IMR-90 (cell line): ENCODE measurements at regions not wholly inside any gene's neighbourhood (a gene's known extent, or its start where the extent isn't known, plus 50 kb on each side); places are given as distances from the start of the nearest gene placed in this dataset.

Source experiments
- ATAC-seq: fragments of 200-7000 bp; cut with Tn5 transposase; 2 replicates; pipeline ENCODE4 v1.9.1; 2020; ENCODE audit warnings: low read depth, mild to moderate bottlenecking, moderate library complexity
- BruUV-seq: library from RNA; stranded (reverse); fragments of 400-500 nt; replicated peaks from 2 replicates; lab custom pipeline; 2021; lab: Mats Ljungman, UMichigan
- CTCF ChIA-PET: fragments of 300-600 bp; formaldehyde crosslinking; extraction: SDS; loops from one replicate; lab custom pipeline; 2021; ENCODE audit warnings: antibody characterized with exemption; lab: Yijun Ruan, JAX
- POLR2A ChIA-PET: fragments of 300-600 bp; sonication (Branson Sonifier 250); formaldehyde crosslinking; loops from one replicate; lab custom pipeline; 2022; ENCODE audit warnings: antibody characterized with exemption; ENCODE audit not compliant: unreplicated experiment; lab: Charles Lee
- DNase-seq: peaks from one replicate; pipeline ENCODE4 v3.0.0; 2013
- H2AFZ ChIP-seq: replicated peaks from 2 replicates; pipeline ENCODE3; 2013; ENCODE audit warnings: low read length, mild to moderate bottlenecking; ENCODE audit not compliant: poor library complexity
- H2AK5ac ChIP-seq: 2 replicates; pipeline ENCODE4 v1.6.1; 2013; ENCODE audit warnings: low read depth, low read length, inconsistent platforms
- H2AK9ac ChIP-seq: replicated peaks from 2 replicates; pipeline ENCODE3; 2013; ENCODE audit warnings: mild to moderate bottlenecking, low read depth, low read length, moderate library complexity; ENCODE audit not compliant: poor library complexity
- H2BK120ac ChIP-seq: 2 replicates; pipeline ENCODE4 v1.6.1; 2013; ENCODE audit warnings: low read depth, low read length, inconsistent platforms
- H2BK15ac ChIP-seq: 3 replicates; pipeline ENCODE4 v1.6.1; 2013; ENCODE audit warnings: low read depth, low read length, inconsistent platforms
- H2BK20ac ChIP-seq: 2 replicates; pipeline ENCODE4 v1.6.1; 2013; ENCODE audit warnings: low read depth, mild to moderate bottlenecking, inconsistent platforms, low read length, moderate library complexity
- H2BK5ac ChIP-seq: 2 replicates; pipeline ENCODE4 v1.6.1; 2013; ENCODE audit warnings: mild to moderate bottlenecking, low read depth, low read length, inconsistent platforms; ENCODE audit not compliant: poor library complexity, severe bottlenecking
- H3K14ac ChIP-seq: replicated peaks from 2 replicates; pipeline ENCODE4 v1.6.1; 2013; ENCODE audit warnings: low read depth, low read length, inconsistent platforms
- H3K18ac ChIP-seq: 2 replicates; pipeline ENCODE4 v1.6.1; 2013; ENCODE audit warnings: low read depth, low read length, control low read depth
- H3K23ac ChIP-seq: 2 replicates; pipeline ENCODE4 v1.6.1; 2013; ENCODE audit warnings: low read depth, low read length, inconsistent platforms
- H3K27ac ChIP-seq: 2 replicates; pipeline ENCODE4 v1.5.1; 2013; ENCODE audit warnings: mild to moderate bottlenecking, control low read depth, low read length; ENCODE audit not compliant: insufficient read depth
- H3K27me3 ChIP-seq: 2 replicates; pipeline ENCODE4 v1.6.1; 2013; ENCODE audit warnings: low read length; ENCODE audit not compliant: control insufficient read depth, insufficient read depth
- H3K36me3 ChIP-seq: 2 replicates; pipeline ENCODE4 v1.6.1; 2013; ENCODE audit warnings: low read length, mixed read lengths; ENCODE audit not compliant: control insufficient read depth, insufficient read depth
- H3K4ac ChIP-seq: 2 replicates; pipeline ENCODE4 v1.6.1; 2013; ENCODE audit warnings: low read depth, low read length, inconsistent platforms
- H3K4me1 ChIP-seq: 2 replicates; pipeline ENCODE4 v1.6.1; 2013; ENCODE audit warnings: low read length, mixed read lengths; ENCODE audit not compliant: control insufficient read depth, insufficient read depth
- H3K4me2 ChIP-seq: 2 replicates; pipeline ENCODE4 v1.6.1; 2013; ENCODE audit warnings: low read depth, mild to moderate bottlenecking, control low read depth, low read length, moderate library complexity
- H3K4me3 ChIP-seq: 2 replicates; pipeline ENCODE4 v1.5.1; 2013; ENCODE audit warnings: low read depth, mild to moderate bottlenecking, control low read depth, low read length, moderate library complexity; ENCODE audit not compliant: insufficient read depth
- H3K56ac ChIP-seq: 2 replicates; pipeline ENCODE4 v1.6.1; 2013; ENCODE audit warnings: low read length, inconsistent platforms; ENCODE audit not compliant: insufficient read depth; ENCODE audit errors: extremely low read depth
- H3K79me1 ChIP-seq, 2 experiments: 2 replicates each; pipeline ENCODE4 v1.6.1; 2013; ENCODE audit warnings: low read length in 2 of 2, inconsistent platforms in 1 of 2, low read depth in 1 of 2
- H3K9ac ChIP-seq: 2 replicates; pipeline ENCODE4 v1.6.1; 2013; ENCODE audit warnings: low read depth, low read length, control low read depth
- H3K9me1 ChIP-seq: 2 replicates; pipeline ENCODE4 v1.6.1; 2013; ENCODE audit warnings: low read length, inconsistent platforms; ENCODE audit not compliant: insufficient read depth
- H3K9me3 ChIP-seq: 2 replicates; pipeline ENCODE4 v1.6.1; 2013; ENCODE audit warnings: low read length; ENCODE audit not compliant: control insufficient read depth, insufficient read depth
- H4K20me1 ChIP-seq: 2 replicates; pipeline ENCODE4 v1.6.1; 2013; ENCODE audit warnings: low read length, inconsistent platforms; ENCODE audit not compliant: insufficient read depth
- H4K5ac ChIP-seq: 2 replicates; pipeline ENCODE4 v1.6.1; 2013; ENCODE audit warnings: mild to moderate bottlenecking, low read depth, low read length, control low read depth
- H4K8ac ChIP-seq, 2 experiments: 2 replicates each; pipeline ENCODE4 v1.6.1; 2013; ENCODE audit warnings: low read depth in 2 of 2, low read length in 2 of 2, control low read depth in 1 of 2, inconsistent platforms in 1 of 2
- H4K91ac ChIP-seq: 2 replicates; pipeline ENCODE4 v1.6.1; 2013; ENCODE audit warnings: low read depth, low read length, inconsistent platforms; ENCODE audit not compliant: insufficient read depth
- CTCF ChIP-seq: conservative IDR thresholded peaks from 2 replicates; pipeline ENCODE4 v1.5.1; 2012; ENCODE audit warnings: mild to moderate bottlenecking, low read depth, low read length, improper control_type of control experiment
- ELK1 ChIP-seq: fragments of 150-350 bp; IDR thresholded peaks from 2 replicates; pipeline ENCODE4 v1.6.1; 2016; ENCODE audit warnings: low read depth, mild to moderate bottlenecking, low read length, moderate library complexity, borderline replicate concordance
- MAFK ChIP-seq: IDR thresholded peaks from 2 replicates; pipeline ENCODE4 v1.6.1; 2012; ENCODE audit warnings: low read depth, low read length, improper control_type of control experiment
- MAZ ChIP-seq: IDR thresholded peaks from 2 replicates; pipeline ENCODE4 v1.6.1; 2012; ENCODE audit warnings: low read depth, mild to moderate bottlenecking, low read length, improper control_type of control experiment, moderate library complexity, borderline replicate concordance
- MXI1 ChIP-seq: IDR thresholded peaks from 2 replicates; pipeline ENCODE4 v1.6.1; 2012; ENCODE audit warnings: low read depth, mild to moderate bottlenecking, low read length, moderate library complexity, borderline replicate concordance
- RAD21 ChIP-seq: IDR thresholded peaks from 2 replicates; pipeline ENCODE4 v1.6.1; 2012; ENCODE audit warnings: low read length, improper control_type of control experiment
- RCOR1 ChIP-seq: IDR thresholded peaks from 2 replicates; pipeline ENCODE4 v1.6.1; 2012; ENCODE audit warnings: mild to moderate bottlenecking, low read length, improper control_type of control experiment; ENCODE audit not compliant: insufficient replicate concordance
- whole genome bisulfite sequencing, 2 experiments: methylation state at CpG; one replicate each; pipeline versions ENCODE4 v1.1.5 to v1.1.7; 2013; ENCODE audit warnings: missing lambda C conversion rate in 2 of 2; ENCODE audit not compliant: insufficient read length in 1 of 2; ENCODE audit errors: extremely low coverage in 2 of 2; 5-methylcytosine and 5-hydroxymethylcytosine counted together
- dilution Hi-C: fragments of 300-500 bp; cut with HindIII; formaldehyde crosslinking; loops from one replicate; pipeline ENCODE4 v1.14.3; 2018; ENCODE audit warnings: low sequenced_read_pairs; ENCODE audit not compliant: unreplicated experiment
- in situ Hi-C: fragments of 300-500 bp; cut with MboI; formaldehyde crosslinking; loops from 3 replicates; pipeline ENCODE4 v1.14.3; 2019; ENCODE audit warnings: low sequenced_read_pairs, inconsistent platforms, mixed read lengths
- intact Hi-C: fragments of 100-400 bp; cut with micrococcal nuclease; formaldehyde crosslinking; loops from 2 replicates; pipeline ENCODE4 v1.10.0; 2022

- Histone ChIP-seq H3K4me3 (no peak overlapping the region), H4K20me1 (no peaks in the 10 kb centered on the region), H3K14ac (no peak overlapping the region), H2BK120ac (no peak overlapping the region), H3K56ac (no peak overlapping the region), H3K27me3 (peaks cover 2% of the 10 kb centered on the region), H2AK9ac (no peak overlapping the region), H2AFZ (no peak overlapping the region), H2BK15ac (no peak overlapping the region), H2BK5ac (no peak overlapping the region), H3K9ac (no peak overlapping the region), H3K9me3 (no peaks in the 10 kb centered on the region), H3K79me1 (no peaks in the 10 kb centered on the region), H3K4ac (no peak overlapping the region), H3K4me2 (no peak overlapping the region), H4K5ac (no peak overlapping the region), H2AK5ac (no peak overlapping the region), H3K18ac (no peak overlapping the region), H3K9me1 (no peaks in the 10 kb centered on the region), H3K36me3 (no peaks in the 10 kb centered on the region), H4K8ac (no peak overlapping the region), H2BK20ac (no peak overlapping the region), H4K91ac (no peak overlapping the region), H3K27ac (no peak overlapping the region), H3K23ac (no peak overlapping the region), H3K4me1 (no peaks in the 10 kb centered on the region)
- no peak for DNase-seq
- ChIA-PET CTCF (no interaction called here), POLR2A (no interaction called here)
- intact Hi-C loops, result no loop called here
- WGBS, 2 experiments, result no CpG with 5 or more reads among the region's 1 CpG
- ATAC-seq, result no peak
- TF ChIP-seq RCOR1 (no peak), MAZ (no peak), MAFK (no peak), CTCF (no peak), RAD21 (no peak), MXI1 (no peak), ELK1 (no peak)
- dilution Hi-C loops, result no loop called here
- in situ Hi-C loops, result no loop called here
- no TSS peak for BruUV-seq
Measured at GRCh38 chr2:41835401-41835800, 212.4 kb upstream of the PKDCC start.
